Motor neuron (in vitro differentiated cells): ENCODE measurements at regions not wholly inside any gene's neighbourhood (a gene's known extent, or its start where the extent isn't known, plus 50 kb on each side); places are given as distances from the start of the nearest gene placed in this dataset.

Experiments used
- ATAC-seq, 8 experiments: fragments of 200-7000 bp; cut with Tn5 transposase; replicated peaks in 6 of 8; 2 replicates each; pipeline ENCODE4 v1.8.0; 2021; ENCODE audit warnings: mild to moderate bottlenecking in 8 of 8, moderate library complexity in 8 of 8
- H3K27ac ChIP-seq, 2 donors: fragments of 250-450 bp; sonication (Bioruptor Pico); 2 replicates each; pipeline ENCODE4 v1.9.0; 2021; ENCODE audit warnings: antibody characterized with exemption in 2 of 2, mild to moderate bottlenecking in 2 of 2, moderate library complexity in 1 of 2
- H3K4me1 ChIP-seq, 2 donors: fragments of 250-450 bp; sonication (Bioruptor Pico); replicated peaks in 1 of 2; 2 replicates each; pipeline ENCODE4 v1.6.1; 2021; ENCODE audit warnings: antibody characterized with exemption in 2 of 2, mild to moderate bottlenecking in 2 of 2, moderate library complexity in 1 of 2
- H3K4me3 ChIP-seq, 5 donors: fragments of 250-450 bp; sonication (Bioruptor Pico); 2 replicates each; pipeline ENCODE4 v1.9.0; 2021; ENCODE audit warnings: antibody characterized with exemption in 5 of 5, mild to moderate bottlenecking in 5 of 5, moderate library complexity in 4 of 5
- WGBS, 10 experiments: fragments of 450-650 bp; shearing (Covaris generic); methylation state at CpG; one replicate each; pipeline ENCODE4 v1.0.0; 2022; 5-methylcytosine and 5-hydroxymethylcytosine counted together
- in situ Hi-C, 9 experiments: fragments of 400-800 bp; cut with MboI; loops; one replicate each; pipeline ENCODE4 v1.15.0; 2021; ENCODE audit warnings: low sequenced_read_pairs in 9 of 9, low pct_unique_long_range_greater_than_20kb in 2 of 9; ENCODE audit not compliant: unreplicated experiment in 9 of 9

GRCh38 chr12:118742431-118742830, 238.9 kb upstream of the SRRM4 start:
- WGBS, 10 experiments: 6 to 100% (median 78%) methylated on average over 1 to 3 of the region's 3 CpGs; no CpG with 5 or more reads in 2 of the 10 experiments
- Histone ChIP-seq H3K27ac (no peak overlapping the region), H3K4me1 (peaks cover 10 to 13% of the 10 kb centered on the region in 2 donors), H3K4me3 (no peak overlapping the region)
- in situ Hi-C loops: no loop called here
- ATAC-seq: peak in 2 of 8 experiments; percentile 39 to 53

GRCh38 chr12:118743896-118744700, 237.2 kb upstream of the SRRM4 start:
- ATAC-seq: no peak
- H3K4me3 ChIP-seq: no peak overlapping the region
- no peak overlapping the region for H3K27ac ChIP-seq
- H3K4me1 ChIP-seq: peaks cover 10 to 13% of the 10 kb centered on the region in 2 donors
- in situ Hi-C loops: no loop called here
- 0 to 100% (median 57%) methylated on average over 1 to 4 of the region's 4 CpGs; no CpG with 5 or more reads in 2 of the 10 experiments for WGBS, 10 experiments

- no peak overlapping the region for H3K27ac ChIP-seq
- peaks cover 5 to 10% of the 10 kb centered on the region in 2 donors for H3K4me1 ChIP-seq
- WGBS, 10 experiments: 0 to 100% (median 53%) methylated on average over 1 to 3 of the region's 3 CpGs; no CpG with 5 or more reads in 2 of the 10 experiments
- no peak overlapping the region for H3K4me3 ChIP-seq
- in situ Hi-C loops: no loop called here
- ATAC-seq: no peak
These were observed 235.2 kb upstream of the SRRM4 start for GRCh38 chr12:118746176-118746575.

- in situ Hi-C loops: no loop called here
- no peak for ATAC-seq
- Histone ChIP-seq H3K27ac (no peak overlapping the region), H3K4me1 (peaks cover 5% of the 10 kb centered on the region in 2 donors), H3K4me3 (no peak overlapping the region)
- 0 to 100% (median 82%) methylated on average over 1 to 2 of the region's 2 CpGs; no CpG with 5 or more reads in 1 of the 10 experiments for WGBS, 10 experiments
These were observed 234.4 kb upstream of the SRRM4 start for GRCh38 chr12:118746960-118747359.

GRCh38 chr12:118747771-118748170, 233.6 kb upstream of the SRRM4 start:
- ATAC-seq: no peak
- Histone ChIP-seq H3K27ac (no peak overlapping the region), H3K4me3 (no peak overlapping the region), H3K4me1 (peaks cover 5% of the 10 kb centered on the region in 2 donors)
- in situ Hi-C loops: no loop called here

- Histone ChIP-seq H3K4me3 (no peak overlapping the region), H3K27ac (no peak overlapping the region), H3K4me1 (peaks cover 5% of the 10 kb centered on the region in 2 donors)
- no peak for ATAC-seq
- in situ Hi-C loops: no loop called here
- WGBS, 10 experiments: 0 to 98% (median 80%) methylated on average over 1 to 7 of the region's 7 CpGs; no CpG with 5 or more reads in 2 of the 10 experiments
These were observed 232.6 kb upstream of the SRRM4 start for GRCh38 chr12:118748478-118749380.

GRCh38 chr12:118749646-118750045, 231.7 kb upstream of the SRRM4 start:
- WGBS, 10 experiments: 0 to 100% (median 40%) methylated on average over 1 to 5 of the region's 6 CpGs; no CpG with 5 or more reads in 1 of the 10 experiments
- no peak overlapping the region for H3K4me3 ChIP-seq
- ATAC-seq: no peak
- no peak overlapping the region for H3K27ac ChIP-seq
- H3K4me1 ChIP-seq: peaks cover 3 to 5% of the 10 kb centered on the region in 2 donors
- in situ Hi-C loops: no loop called here

GRCh38 chr12:118750666-118751065, 230.7 kb upstream of the SRRM4 start:
- in situ Hi-C loops: no loop called here
- ATAC-seq: peak in 2 of 8 experiments; percentile 19 to 30
- 0 to 84% (median 20%) methylated on average over 1 to 2 of the region's 2 CpGs; no CpG with 5 or more reads in 2 of the 10 experiments for WGBS, 10 experiments
- Histone ChIP-seq H3K4me1 (peaks cover 3 to 5% of the 10 kb centered on the region in 2 donors), H3K27ac (no peak overlapping the region), H3K4me3 (no peak overlapping the region)

GRCh38 chr12:118751355-118751754, 230.0 kb upstream of the SRRM4 start:
- Histone ChIP-seq H3K4me1 (peaks cover 3 to 5% of the 10 kb centered on the region in 2 donors), H3K27ac (no peak overlapping the region), H3K4me3 (no peak overlapping the region)
- no peak for ATAC-seq
- 0 to 100% (median 82%) methylated on average over 1 of the region's 1 CpG; no CpG with 5 or more reads in 2 of the 10 experiments for WGBS, 10 experiments
- in situ Hi-C loops: no loop called here

GRCh38 chr12:118760623-118761022, 220.7 kb upstream of the SRRM4 start:
- H3K4me1 ChIP-seq: peaks cover 7 to 9% of the 10 kb centered on the region in 2 donors
- in situ Hi-C loops: no loop called here
- no peak overlapping the region for H3K4me3 ChIP-seq
- H3K27ac ChIP-seq: no peak overlapping the region
- no peak for ATAC-seq
- 0 to 100% (median 68%) methylated on average over 1 of the region's 1 CpG; no CpG with 5 or more reads in 4 of the 10 experiments for WGBS, 10 experiments

- in situ Hi-C loops: no loop called here
- peaks cover 7 to 9% of the 10 kb centered on the region in 2 donors for H3K4me1 ChIP-seq
- peak in 2 of 8 experiments; percentile 30 to 44 for ATAC-seq
- no peak overlapping the region for H3K4me3 ChIP-seq
- 0 to 50% (median 45%) methylated on average over 1 of the region's 1 CpG; no CpG with 5 or more reads in 6 of the 10 experiments for WGBS, 10 experiments
- no peak overlapping the region for H3K27ac ChIP-seq
These were observed 218.1 kb upstream of the SRRM4 start for GRCh38 chr12:118763234-118763633.

- Histone ChIP-seq H3K4me1 (peaks cover 15 to 22% of the 10 kb centered on the region in 2 donors), H3K4me3 (peak overlapping the region; percentile 16 to 41 (median 28)), H3K27ac (peak overlapping the region; percentile 87 to 94)
- peak in 5 of 8 experiments; percentile 96 to 98 (median 97) for ATAC-seq
- in situ Hi-C loops: no loop called here
- WGBS, 10 experiments: 0 to 27% (median 7%) methylated on average over 3 to 36 of the region's 43 CpGs; no CpG with 5 or more reads in 1 of the 10 experiments
These were observed 207.2 kb upstream of the SRRM4 start for GRCh38 chr12:118773956-118774723.
